DMS153 treated with DMSO at 0.1 percent for 48 hours (cell line): ENCODE measurements at regions not wholly inside any gene's neighbourhood (a gene's known extent, or its start where the extent isn't known, plus 50 kb on each side); places are given as distances from the start of the nearest gene placed in this dataset.

Experiments used
- DNase-seq: peaks from one replicate; lab custom pipeline; 2025; ENCODE audit not compliant: unreplicated experiment; lab: John Stamatoyannopoulos, UW

- no peak for DNase-seq
These were observed 167.6 kb upstream of the ESRRG start for GRCh38 chr1:216890871-216891270.

GRCh38 chr1:216888731-216889130 is 165.5 kb upstream of the ESRRG start:
- no peak for DNase-seq

DNA sequence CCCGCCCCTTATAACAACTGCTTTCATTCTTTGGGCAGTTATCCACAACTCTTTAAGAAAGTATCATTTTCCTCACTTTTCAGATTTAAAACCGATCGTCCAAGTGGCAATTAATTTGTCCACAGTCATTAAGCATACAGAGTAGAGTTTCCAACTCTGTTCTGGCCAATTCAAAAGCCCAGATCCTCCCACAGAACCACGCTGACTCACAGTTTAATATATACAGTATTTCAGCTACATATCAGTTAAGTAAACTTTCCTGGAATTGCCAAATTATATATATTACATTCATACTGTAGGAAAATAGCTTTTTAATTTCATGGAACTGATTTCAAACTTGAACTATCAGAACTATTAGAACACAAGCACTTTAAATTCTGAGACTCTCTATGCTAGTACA is 163.8 kb upstream of the ESRRG start:
- DNase-seq: no peak

DNA sequence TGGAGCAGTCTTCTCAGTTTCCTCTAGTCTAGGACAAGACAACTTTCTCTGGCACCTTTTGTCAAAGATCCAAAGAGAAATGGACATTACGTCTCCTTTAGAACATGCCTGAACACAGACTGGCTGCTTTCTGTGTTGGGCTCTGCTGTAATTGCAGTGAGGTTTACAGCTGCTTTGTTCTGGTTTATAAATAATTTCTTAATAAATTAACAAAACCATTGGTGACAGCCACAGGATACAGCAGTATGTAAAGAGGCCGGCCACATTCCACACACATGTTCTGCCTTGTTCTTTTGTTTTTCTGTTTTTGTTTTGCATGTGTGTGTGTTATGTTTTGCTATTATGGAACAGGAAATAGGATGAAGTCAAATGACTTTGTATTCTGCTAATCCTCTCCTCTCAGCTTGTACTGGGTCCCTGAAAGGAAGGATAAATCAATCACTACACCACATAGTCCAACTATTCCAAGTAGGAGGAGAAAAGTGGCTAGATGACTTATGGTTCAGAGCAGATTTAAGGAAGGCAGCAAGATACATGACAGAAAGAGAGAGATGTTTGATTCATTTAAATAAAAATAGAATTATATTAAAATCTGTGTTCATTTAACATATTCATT is 161.5 kb upstream of the ESRRG start:
- DNase-seq: no peak

- no peak for DNase-seq
These were observed 160.3 kb upstream of the ESRRG start for GRCh38 chr1:216883518-216883917.

DNA sequence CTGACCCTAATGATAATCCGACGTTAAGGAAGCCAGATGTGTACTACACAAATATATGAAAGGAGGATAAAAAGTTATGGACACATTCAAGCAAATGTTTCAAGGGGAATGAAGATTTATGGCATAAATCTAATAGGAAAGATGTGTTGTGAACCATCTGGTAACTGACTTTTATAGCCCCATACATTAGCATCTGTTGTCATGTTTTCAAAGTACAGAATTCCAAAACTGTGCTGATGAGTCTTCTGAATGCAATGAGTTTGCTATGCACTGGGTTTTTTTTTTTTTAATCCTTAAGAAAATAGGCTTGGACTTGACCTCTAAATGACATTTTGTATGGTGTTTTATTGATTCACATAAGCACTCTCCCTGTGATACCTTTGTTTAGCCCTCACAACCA is 158.5 kb upstream of the ESRRG start:
- no peak for DNase-seq

DNA sequence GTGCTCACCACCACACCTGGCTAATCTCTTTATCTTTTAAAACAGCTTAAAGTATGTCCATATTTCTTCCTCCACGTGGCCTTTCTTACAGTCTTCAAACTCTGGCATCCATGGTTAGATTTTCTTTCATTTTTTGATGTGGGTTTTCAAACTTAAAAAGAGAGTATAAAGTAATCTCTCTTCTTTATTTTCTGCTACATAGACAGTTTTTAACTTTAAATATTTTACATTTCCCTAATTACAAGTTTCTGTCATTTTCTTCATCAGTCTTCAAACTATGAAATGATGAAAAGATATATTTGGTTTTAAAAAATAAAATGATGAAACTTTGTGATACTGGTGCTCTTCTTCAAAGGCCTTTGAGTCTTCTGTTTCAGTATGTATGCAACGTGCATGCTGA is 143.5 kb upstream of the ESRRG start:
- DNase-seq: no peak

GRCh38 chr1:216855810-216856209 is 132.6 kb upstream of the ESRRG start:
- no peak for DNase-seq

DNA sequence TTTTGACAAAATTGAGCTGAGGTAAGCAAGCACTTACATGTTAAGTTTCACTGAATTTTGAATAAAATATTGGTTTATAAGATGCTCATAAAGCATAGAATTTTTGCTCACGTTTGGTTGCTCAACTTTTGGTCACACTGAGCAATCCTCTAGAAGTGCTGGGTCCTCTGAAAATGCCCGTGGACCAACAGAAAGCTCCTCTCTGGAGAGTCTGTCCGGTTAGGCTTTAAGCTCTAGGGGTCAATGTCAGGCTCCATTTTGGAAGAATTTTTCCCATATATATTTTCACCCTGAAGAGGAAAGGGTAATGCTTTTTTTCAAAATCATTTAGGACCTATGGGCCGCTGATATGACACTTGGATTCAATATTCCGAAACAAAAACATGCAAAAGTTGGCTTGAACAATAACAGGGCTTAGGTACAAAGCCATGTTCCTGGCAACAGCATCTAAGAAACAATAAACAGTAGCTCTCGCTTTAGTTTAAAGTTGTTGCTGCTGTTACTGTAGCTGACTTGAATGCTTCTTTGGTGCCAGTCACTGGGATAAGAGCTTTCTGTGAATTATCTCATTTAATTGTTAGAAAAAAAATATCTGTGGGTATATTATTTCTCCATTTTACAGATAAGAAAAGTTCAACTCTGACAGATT is 131.7 kb upstream of the ESRRG start:
- no peak for DNase-seq

GRCh38 chr1:216851073-216851472 is 127.8 kb upstream of the ESRRG start:
- no peak for DNase-seq

DNA sequence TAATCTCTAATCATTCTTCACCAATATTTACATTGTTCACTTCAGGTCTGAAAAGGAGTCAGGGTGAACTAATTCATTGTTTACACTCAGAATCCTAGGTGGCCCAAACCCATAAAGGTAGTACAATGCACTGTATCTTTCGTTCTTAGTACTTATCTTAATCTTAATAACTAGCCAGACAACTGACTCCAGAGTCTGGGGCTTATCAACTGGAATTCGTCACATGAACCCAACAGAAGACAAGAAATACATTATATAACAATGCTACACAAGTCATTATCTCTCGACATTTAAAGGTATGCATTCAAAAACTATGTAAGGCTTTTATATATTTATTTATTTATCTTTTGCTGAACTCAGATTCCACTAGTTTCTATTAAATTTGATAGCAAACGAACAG is 125.9 kb upstream of the ESRRG start:
- no peak for DNase-seq

DNA sequence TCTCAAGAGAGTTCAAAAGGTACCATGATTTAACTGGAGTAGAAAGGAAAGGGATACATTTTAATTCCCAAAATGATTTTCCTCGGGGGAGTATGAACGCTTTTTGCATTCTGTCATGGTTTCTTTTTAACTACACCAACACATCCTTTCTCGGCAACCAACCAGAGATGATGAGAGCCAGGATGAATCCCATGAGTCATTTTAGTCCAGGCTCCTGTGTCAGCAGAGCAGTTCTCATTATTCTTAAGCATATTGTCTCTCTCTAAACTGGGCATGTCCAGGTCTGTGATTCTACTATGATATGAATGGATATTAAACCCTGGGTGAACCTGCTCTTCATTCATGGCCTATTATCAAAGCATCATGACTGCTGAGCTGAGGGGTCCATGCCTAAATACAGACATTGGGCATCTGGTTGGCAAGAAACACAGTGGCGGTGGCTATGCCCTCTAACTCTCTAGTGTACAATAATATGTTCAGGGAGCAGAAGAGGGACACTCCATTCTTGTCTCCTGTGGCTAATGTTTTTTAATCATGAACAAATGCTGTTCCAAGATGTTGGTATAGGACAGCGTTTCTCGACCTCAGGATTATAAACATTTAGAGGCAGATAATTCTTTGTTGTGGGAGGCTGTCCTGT is 124.3 kb upstream of the ESRRG start:
- DNase-seq: no peak

DNA sequence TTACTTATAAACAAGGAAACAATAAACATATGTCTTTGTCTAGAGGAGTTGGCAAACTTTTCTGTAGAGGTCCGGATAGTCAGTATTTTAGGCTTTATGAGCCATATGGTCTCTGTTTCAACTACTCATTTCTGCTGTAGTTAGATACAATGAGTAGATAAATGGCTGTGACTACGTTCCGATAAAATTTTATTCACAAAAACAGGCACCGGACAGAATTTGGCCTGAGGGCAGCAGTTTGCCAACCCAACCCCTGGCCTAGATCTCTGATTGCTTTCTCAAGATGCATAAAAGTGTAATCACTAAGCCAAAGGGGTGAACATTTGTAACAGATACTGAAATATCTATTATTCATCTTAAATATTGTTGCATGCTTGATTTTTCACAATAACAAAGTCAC is 123.1 kb upstream of the ESRRG start:
- DNase-seq: no peak

DNA sequence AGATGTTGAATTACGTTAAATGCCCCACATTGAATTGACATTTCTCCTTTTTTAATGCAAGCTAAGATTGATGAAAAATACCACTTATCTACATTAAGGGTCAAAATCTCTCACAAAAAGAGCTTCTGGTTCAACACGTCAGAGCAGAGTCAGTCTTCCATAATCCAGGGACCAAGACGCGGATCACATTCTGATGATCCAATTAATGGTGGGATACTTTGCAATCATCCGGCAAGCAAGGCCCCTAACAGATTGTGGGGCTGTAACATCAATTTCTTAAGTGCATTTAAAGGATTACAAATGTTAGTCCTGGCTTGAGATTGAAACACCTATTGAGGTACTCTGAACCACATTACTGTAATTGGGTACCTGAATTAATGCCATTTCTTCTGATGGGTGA is 120.2 kb upstream of the ESRRG start:
- no peak for DNase-seq

- no peak for DNase-seq
These were observed 117.9 kb upstream of the ESRRG start for GRCh38 chr1:216841165-216841564.

DNA sequence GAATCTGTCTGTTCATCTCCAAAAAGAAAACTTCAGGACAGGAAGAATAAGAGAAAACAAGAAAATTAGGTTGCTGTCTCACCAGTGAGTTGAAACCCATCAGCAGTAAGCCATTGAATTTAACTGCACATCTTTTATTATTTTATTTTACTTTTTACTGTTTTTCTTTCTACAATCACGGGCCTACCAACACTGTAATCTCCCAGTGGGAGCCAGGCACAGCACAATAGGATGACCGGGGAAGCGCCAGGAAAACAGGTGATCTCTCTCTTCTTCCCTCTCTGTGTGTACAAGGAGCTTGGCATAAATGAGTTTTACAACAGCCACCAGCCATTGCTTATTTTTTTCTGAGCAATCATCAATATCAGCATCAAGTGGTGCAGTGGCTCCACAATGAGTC is 113.1 kb upstream of the ESRRG start:
- DNase-seq: no peak

DNA sequence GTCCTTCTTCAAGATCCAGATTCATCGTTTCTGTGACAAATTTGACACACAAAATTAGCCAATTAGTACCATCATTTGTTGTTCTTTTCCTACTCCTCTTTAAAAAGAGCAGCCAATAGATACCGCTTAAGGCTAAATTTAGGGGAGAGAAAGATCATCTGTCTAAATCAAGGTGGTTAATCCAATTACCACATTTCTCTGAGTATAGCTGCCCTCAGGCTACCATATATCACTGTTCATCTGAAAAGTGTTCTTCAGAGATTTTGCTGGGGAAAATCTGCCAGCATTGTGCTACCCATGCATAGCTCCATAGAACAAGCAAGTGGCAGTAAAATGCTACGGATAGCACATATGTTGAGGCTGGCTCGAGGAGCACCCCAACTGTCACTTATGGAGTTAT is 110.3 kb upstream of the ESRRG start:
- DNase-seq: no peak

DNA sequence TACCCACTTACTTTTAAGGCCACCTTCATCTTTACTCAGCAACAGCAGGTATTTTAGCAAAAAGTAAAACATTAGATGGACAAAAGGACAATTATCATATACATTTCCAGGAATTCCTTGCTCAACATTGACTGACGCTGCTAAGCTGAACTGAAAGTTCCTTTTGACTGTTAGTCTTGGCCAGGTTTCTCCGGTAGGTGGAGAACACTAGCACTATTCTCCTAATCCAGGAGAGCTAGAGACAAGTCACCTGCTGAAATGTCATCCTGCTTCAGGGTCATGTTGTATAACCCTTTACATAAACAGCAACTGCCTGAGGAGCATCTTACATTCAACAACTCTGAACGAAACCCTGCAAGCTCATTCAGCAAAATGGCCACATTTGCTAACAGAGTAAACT is 109.0 kb upstream of the ESRRG start:
- no peak for DNase-seq

- no peak for DNase-seq
These were observed 107.4 kb upstream of the ESRRG start for GRCh38 chr1:216830424-216831210.

DNA sequence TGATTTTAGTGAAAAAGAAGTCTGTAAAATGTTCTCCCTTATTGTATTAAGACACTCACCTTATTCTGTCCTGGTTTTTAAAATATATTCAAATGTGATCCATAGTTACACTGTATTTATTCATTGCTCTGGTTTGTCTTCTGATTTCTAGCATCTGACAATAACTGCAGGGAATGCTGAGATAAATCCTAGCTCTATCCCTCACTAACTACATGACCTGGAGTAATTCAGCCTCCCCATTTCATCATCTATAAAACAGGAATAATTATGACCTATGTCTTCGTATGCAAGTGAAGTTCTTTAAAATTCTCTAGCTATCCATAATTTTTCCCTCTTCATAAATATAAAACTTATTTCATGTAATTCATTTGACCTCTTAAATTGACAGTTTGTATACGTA is 104.0 kb upstream of the ESRRG start:
- DNase-seq: no peak

- DNase-seq: no peak
These were observed 103.4 kb upstream of the ESRRG start for GRCh38 chr1:216826646-216827045.

GRCh38 chr1:216826214-216826613 is 103.0 kb upstream of the ESRRG start:
- no peak for DNase-seq
